ENCODE measurements at regions not wholly inside any gene's neighbourhood (a gene's known extent, or its start where the extent isn't known, plus 50 kb on each side); places are given as distances from the start of the nearest gene placed in this dataset.

- Histone ChIP-seq H3K4me3 (ENCODE audit: low read depth, low read length) (no peak overlapping the region), H3K36me3 (ENCODE audit: control insufficient read depth, insufficient read depth, low read length) (no peaks in the 10 kb centered on the region), H3K27me3 (ENCODE audit: control insufficient read depth, insufficient read depth, low read length) (no peaks in the 10 kb centered on the region), H3K9me3 (ENCODE audit: control insufficient read depth, insufficient read depth, low read depth, low read length) (no peaks in the 10 kb centered on the region), H3K9ac (ENCODE audit: low read length) (no peak overlapping the region), H3K27ac (ENCODE audit: low read depth, low read length) (no peak overlapping the region), H3K4me1 (ENCODE audit: control insufficient read depth, insufficient read depth, low read length) (no peaks in the 10 kb centered on the region)
Observed at GRCh38 chr4:34628471-34628870, 1615.8 kb downstream of the ARAP2 start.

- H3K9ac ChIP-seq (ENCODE audit: low read length): no peak overlapping the region
- H3K4me3 ChIP-seq (ENCODE audit: low read depth, low read length): no peak overlapping the region
- no peaks in the 10 kb centered on the region for H3K9me3 ChIP-seq (ENCODE audit: control insufficient read depth, insufficient read depth, low read depth, low read length)
- H3K27me3 ChIP-seq (ENCODE audit: control insufficient read depth, insufficient read depth, low read length): no peaks in the 10 kb centered on the region
- H3K36me3 ChIP-seq (ENCODE audit: control insufficient read depth, insufficient read depth, low read length): no peaks in the 10 kb centered on the region
- no peak overlapping the region for H3K27ac ChIP-seq (ENCODE audit: low read depth, low read length)
- H3K4me1 ChIP-seq (ENCODE audit: control insufficient read depth, insufficient read depth, low read length): no peaks in the 10 kb centered on the region
Observed at GRCh38 chr4:34629451-34629850, 1614.9 kb downstream of the ARAP2 start.

- no peak overlapping the region for H3K9ac ChIP-seq (ENCODE audit: low read length)
Observed at GRCh38 chr4:34633241-34633640, 1611.1 kb downstream of the ARAP2 start.

GRCh38 chr4:34636623-34637022 is 1607.7 kb downstream of the ARAP2 start:
- H3K27ac ChIP-seq (ENCODE audit: low read depth, low read length): no peak overlapping the region
- H3K27me3 ChIP-seq (ENCODE audit: control insufficient read depth, insufficient read depth, low read length): no peaks in the 10 kb centered on the region
- H3K36me3 ChIP-seq (ENCODE audit: control insufficient read depth, insufficient read depth, low read length): no peaks in the 10 kb centered on the region
- no peaks in the 10 kb centered on the region for H3K4me1 ChIP-seq (ENCODE audit: control insufficient read depth, insufficient read depth, low read length)
- no peak overlapping the region for H3K9ac ChIP-seq (ENCODE audit: low read length)
- H3K4me3 ChIP-seq (ENCODE audit: low read depth, low read length): no peak overlapping the region
- H3K9me3 ChIP-seq (ENCODE audit: control insufficient read depth, insufficient read depth, low read depth, low read length): no peaks in the 10 kb centered on the region

More at GRCh38 chr4:34633241-34633640, 1611.1 kb downstream of the ARAP2 start:
- Histone ChIP-seq H3K27me3 (ENCODE audit: control insufficient read depth, insufficient read depth, low read length) (no peaks in the 10 kb centered on the region), H3K9me3 (ENCODE audit: control insufficient read depth, insufficient read depth, low read depth, low read length) (no peaks in the 10 kb centered on the region), H3K36me3 (ENCODE audit: control insufficient read depth, insufficient read depth, low read length) (no peaks in the 10 kb centered on the region), H3K4me1 (ENCODE audit: control insufficient read depth, insufficient read depth, low read length) (no peaks in the 10 kb centered on the region), H3K27ac (ENCODE audit: low read depth, low read length) (no peak overlapping the region), H3K4me3 (ENCODE audit: low read depth, low read length) (no peak overlapping the region)

- Histone ChIP-seq H3K9me3 (ENCODE audit: control insufficient read depth, insufficient read depth, low read depth, low read length) (no peaks in the 10 kb centered on the region), H3K9ac (ENCODE audit: low read length) (no peak overlapping the region), H3K4me3 (ENCODE audit: low read depth, low read length) (no peak overlapping the region), H3K27ac (ENCODE audit: low read depth, low read length) (no peak overlapping the region), H3K4me1 (ENCODE audit: control insufficient read depth, insufficient read depth, low read length) (no peaks in the 10 kb centered on the region), H3K36me3 (ENCODE audit: control insufficient read depth, insufficient read depth, low read length) (no peaks in the 10 kb centered on the region), H3K27me3 (ENCODE audit: control insufficient read depth, insufficient read depth, low read length) (no peaks in the 10 kb centered on the region)
Observed at GRCh38 chr4:34643476-34643875, 1600.8 kb downstream of the ARAP2 start.

- no peaks in the 10 kb centered on the region for H3K27me3 ChIP-seq (ENCODE audit: control insufficient read depth, insufficient read depth, low read length)
- H3K9me3 ChIP-seq (ENCODE audit: control insufficient read depth, insufficient read depth, low read depth, low read length): no peaks in the 10 kb centered on the region
Observed at GRCh38 chr4:34644579-34645115, 1599.7 kb downstream of the ARAP2 start.

GRCh38 chr4:34649716-34650115 is 1594.6 kb downstream of the ARAP2 start:
- Histone ChIP-seq H3K4me1 (ENCODE audit: control insufficient read depth, insufficient read depth, low read length) (no peaks in the 10 kb centered on the region), H3K27me3 (ENCODE audit: control insufficient read depth, insufficient read depth, low read length) (no peaks in the 10 kb centered on the region), H3K4me3 (ENCODE audit: low read depth, low read length) (no peak overlapping the region), H3K27ac (ENCODE audit: low read depth, low read length) (no peak overlapping the region), H3K36me3 (ENCODE audit: control insufficient read depth, insufficient read depth, low read length) (no peaks in the 10 kb centered on the region), H3K9ac (ENCODE audit: low read length) (no peak overlapping the region), H3K9me3 (ENCODE audit: control insufficient read depth, insufficient read depth, low read depth, low read length) (no peaks in the 10 kb centered on the region)

More at GRCh38 chr4:34644579-34645115, 1599.7 kb downstream of the ARAP2 start:
- H3K36me3 ChIP-seq (ENCODE audit: control insufficient read depth, insufficient read depth, low read length): no peaks in the 10 kb centered on the region
- no peak overlapping the region for H3K4me3 ChIP-seq (ENCODE audit: low read depth, low read length)
- H3K4me1 ChIP-seq (ENCODE audit: control insufficient read depth, insufficient read depth, low read length): no peaks in the 10 kb centered on the region
- no peak overlapping the region for H3K27ac ChIP-seq (ENCODE audit: low read depth, low read length)
- no peak overlapping the region for H3K9ac ChIP-seq (ENCODE audit: low read length)

- no peaks in the 10 kb centered on the region for H3K9me3 ChIP-seq (ENCODE audit: control insufficient read depth, insufficient read depth, low read depth, low read length)
- no peaks in the 10 kb centered on the region for H3K27me3 ChIP-seq (ENCODE audit: control insufficient read depth, insufficient read depth, low read length)
- no peaks in the 10 kb centered on the region for H3K36me3 ChIP-seq (ENCODE audit: control insufficient read depth, insufficient read depth, low read length)
- no peaks in the 10 kb centered on the region for H3K4me1 ChIP-seq (ENCODE audit: control insufficient read depth, insufficient read depth, low read length)
- no peak overlapping the region for H3K4me3 ChIP-seq (ENCODE audit: low read depth, low read length)
- H3K9ac ChIP-seq (ENCODE audit: low read length): no peak overlapping the region
- H3K27ac ChIP-seq (ENCODE audit: low read depth, low read length): no peak overlapping the region
Observed at GRCh38 chr4:34664051-34664450, 1580.3 kb downstream of the ARAP2 start.

GRCh38 chr4:34676400-34676799 is 1567.9 kb downstream of the ARAP2 start:
- H3K27ac ChIP-seq (ENCODE audit: low read depth, low read length): no peak overlapping the region
- no peaks in the 10 kb centered on the region for H3K27me3 ChIP-seq (ENCODE audit: control insufficient read depth, insufficient read depth, low read length)
- no peak overlapping the region for H3K4me3 ChIP-seq (ENCODE audit: low read depth, low read length)
- H3K9me3 ChIP-seq (ENCODE audit: control insufficient read depth, insufficient read depth, low read depth, low read length): no peaks in the 10 kb centered on the region
- H3K4me1 ChIP-seq (ENCODE audit: control insufficient read depth, insufficient read depth, low read length): peaks cover 4% of the 10 kb centered on the region; the same call in 1 of the 2 replicates
- no peak overlapping the region for H3K9ac ChIP-seq (ENCODE audit: low read length)
- no peaks in the 10 kb centered on the region for H3K36me3 ChIP-seq (ENCODE audit: control insufficient read depth, insufficient read depth, low read length)

- H3K9ac ChIP-seq (ENCODE audit: low read length): no peak overlapping the region
- no peaks in the 10 kb centered on the region for H3K27me3 ChIP-seq (ENCODE audit: control insufficient read depth, insufficient read depth, low read length)
- no peaks in the 10 kb centered on the region for H3K36me3 ChIP-seq (ENCODE audit: control insufficient read depth, insufficient read depth, low read length)
- H3K27ac ChIP-seq (ENCODE audit: low read depth, low read length): no peak overlapping the region
- no peak overlapping the region for H3K4me3 ChIP-seq (ENCODE audit: low read depth, low read length)
- H3K4me1 ChIP-seq (ENCODE audit: control insufficient read depth, insufficient read depth, low read length): peaks cover 4% of the 10 kb centered on the region; the same call in 1 of the 2 replicates
- no peaks in the 10 kb centered on the region for H3K9me3 ChIP-seq (ENCODE audit: control insufficient read depth, insufficient read depth, low read depth, low read length)
Observed at GRCh38 chr4:34678431-34678830, 1565.9 kb downstream of the ARAP2 start.

- Histone ChIP-seq H3K4me1 (ENCODE audit: control insufficient read depth, insufficient read depth, low read length) (peaks cover 4% of the 10 kb centered on the region; the same call in 1 of the 2 replicates), H3K27me3 (ENCODE audit: control insufficient read depth, insufficient read depth, low read length) (no peaks in the 10 kb centered on the region), H3K9ac (ENCODE audit: low read length) (no peak overlapping the region), H3K4me3 (ENCODE audit: low read depth, low read length) (no peak overlapping the region), H3K36me3 (ENCODE audit: control insufficient read depth, insufficient read depth, low read length) (no peaks in the 10 kb centered on the region), H3K27ac (ENCODE audit: low read depth, low read length) (no peak overlapping the region), H3K9me3 (ENCODE audit: control insufficient read depth, insufficient read depth, low read depth, low read length) (no peaks in the 10 kb centered on the region)
Observed at GRCh38 chr4:34679228-34679627, 1565.1 kb downstream of the ARAP2 start.

GRCh38 chr4:34709564-34709963 is 1534.8 kb downstream of the ARAP2 start:
- Histone ChIP-seq H3K4me3 (ENCODE audit: low read depth, low read length) (no peak overlapping the region), H3K9me3 (ENCODE audit: control insufficient read depth, insufficient read depth, low read depth, low read length) (peaks cover 5% of the 10 kb centered on the region), H3K9ac (ENCODE audit: low read length) (no peak overlapping the region), H3K4me1 (ENCODE audit: control insufficient read depth, insufficient read depth, low read length) (no peaks in the 10 kb centered on the region), H3K27me3 (ENCODE audit: control insufficient read depth, insufficient read depth, low read length) (no peaks in the 10 kb centered on the region), H3K36me3 (ENCODE audit: control insufficient read depth, insufficient read depth, low read length) (no peaks in the 10 kb centered on the region), H3K27ac (ENCODE audit: low read depth, low read length) (no peak overlapping the region)
